ENCODE measurements at regions not wholly inside any gene's neighbourhood (a gene's known extent, or its start where the extent isn't known, plus 50 kb on each side); places are given as distances from the start of the nearest gene placed in this dataset.
A peak's percentile ranks its signal among the peaks of the same experiment; 100 is the strongest.

GRCh38 chr2:18401471-18401870 lies 159.0 kb downstream of the RDH14 start:
- no peaks in the 10 kb centered on the region for H3K27me3 ChIP-seq (replicated peaks; ENCODE audit: control insufficient read depth, insufficient read depth, low read length)
- no peak overlapping the region for H3K4me3 ChIP-seq (ENCODE audit: low read length)
- DNase-seq (ENCODE audit: low read depth), result no peak
- H3K36me3 ChIP-seq (ENCODE audit: control insufficient read depth, insufficient read depth, low read length, severe bottlenecking), result no peaks in the 10 kb centered on the region
- H3K4me1 ChIP-seq (ENCODE audit: control insufficient read depth, insufficient read depth, low read length), result peaks cover 22% of the 10 kb centered on the region
- no peaks in the 10 kb centered on the region for H3K9me3 ChIP-seq (ENCODE audit: control insufficient read depth, low read length)
- no peak overlapping the region for H3K9ac ChIP-seq (ENCODE audit: low read length)

GRCh38 chr2:18399601-18400000 lies 160.9 kb downstream of the RDH14 start:
- H3K9me3 ChIP-seq (ENCODE audit: control insufficient read depth, low read length), result no peaks in the 10 kb centered on the region
- no peak overlapping the region for H3K9ac ChIP-seq (ENCODE audit: low read length)
- DNase-seq (ENCODE audit: low read depth), result no peak
- no peaks in the 10 kb centered on the region for H3K36me3 ChIP-seq (ENCODE audit: control insufficient read depth, insufficient read depth, low read length, severe bottlenecking)
- no peaks in the 10 kb centered on the region for H3K27me3 ChIP-seq (replicated peaks; ENCODE audit: control insufficient read depth, insufficient read depth, low read length)
- H3K4me1 ChIP-seq (ENCODE audit: control insufficient read depth, insufficient read depth, low read length), result peaks cover 22% of the 10 kb centered on the region
- H3K4me3 ChIP-seq (ENCODE audit: low read length), result no peak overlapping the region

GRCh38 chr2:18398833-18399232 lies 161.6 kb downstream of the RDH14 start:
- Histone ChIP-seq H3K4me1 (ENCODE audit: control insufficient read depth, insufficient read depth, low read length) (peaks cover 19% of the 10 kb centered on the region), H3K9ac (ENCODE audit: low read length) (no peak overlapping the region), H3K9me3 (ENCODE audit: control insufficient read depth, low read length) (no peaks in the 10 kb centered on the region), H3K27me3 (replicated peaks; ENCODE audit: control insufficient read depth, insufficient read depth, low read length) (no peaks in the 10 kb centered on the region), H3K4me3 (ENCODE audit: low read length) (no peak overlapping the region), H3K36me3 (ENCODE audit: control insufficient read depth, insufficient read depth, low read length, severe bottlenecking) (no peaks in the 10 kb centered on the region)
- peak; percentile 92 for DNase-seq (ENCODE audit: low read depth)

- DNase-seq (ENCODE audit: low read depth), result no peak
- no peaks in the 10 kb centered on the region for H3K27me3 ChIP-seq (replicated peaks; ENCODE audit: control insufficient read depth, insufficient read depth, low read length)
- no peak overlapping the region for H3K9ac ChIP-seq (ENCODE audit: low read length)
- no peak overlapping the region for H3K4me3 ChIP-seq (ENCODE audit: low read length)
- H3K36me3 ChIP-seq (ENCODE audit: control insufficient read depth, insufficient read depth, low read length, severe bottlenecking), result no peaks in the 10 kb centered on the region
- peaks cover 13% of the 10 kb centered on the region for H3K4me1 ChIP-seq (ENCODE audit: control insufficient read depth, insufficient read depth, low read length)
- no peaks in the 10 kb centered on the region for H3K9me3 ChIP-seq (ENCODE audit: control insufficient read depth, low read length)
These were observed 164.0 kb downstream of the RDH14 start for GRCh38 chr2:18396329-18397010.

- H3K4me1 ChIP-seq (ENCODE audit: control insufficient read depth, insufficient read depth, low read length), result peaks cover 13% of the 10 kb centered on the region
- H3K36me3 ChIP-seq (ENCODE audit: control insufficient read depth, insufficient read depth, low read length, severe bottlenecking), result no peaks in the 10 kb centered on the region
- no peaks in the 10 kb centered on the region for H3K27me3 ChIP-seq (replicated peaks; ENCODE audit: control insufficient read depth, insufficient read depth, low read length)
- no peak for DNase-seq (ENCODE audit: low read depth)
- H3K9me3 ChIP-seq (ENCODE audit: control insufficient read depth, low read length), result no peaks in the 10 kb centered on the region
- no peak overlapping the region for H3K9ac ChIP-seq (ENCODE audit: low read length)
- no peak overlapping the region for H3K4me3 ChIP-seq (ENCODE audit: low read length)
These were observed 164.9 kb downstream of the RDH14 start for GRCh38 chr2:18395555-18395954.

- Histone ChIP-seq H3K4me3 (ENCODE audit: low read length) (no peak overlapping the region), H3K4me1 (ENCODE audit: control insufficient read depth, insufficient read depth, low read length) (peaks cover 6% of the 10 kb centered on the region), H3K27me3 (replicated peaks; ENCODE audit: control insufficient read depth, insufficient read depth, low read length) (no peaks in the 10 kb centered on the region), H3K9ac (ENCODE audit: low read length) (peak overlapping the region; percentile 43), H3K36me3 (ENCODE audit: control insufficient read depth, insufficient read depth, low read length, severe bottlenecking) (no peaks in the 10 kb centered on the region), H3K9me3 (ENCODE audit: control insufficient read depth, low read length) (no peaks in the 10 kb centered on the region)
- DNase-seq (ENCODE audit: low read depth), result peak; percentile 88
These were observed 172.8 kb downstream of the RDH14 start for GRCh38 chr2:18387441-18388206.

- no peaks in the 10 kb centered on the region for H3K27me3 ChIP-seq (replicated peaks; ENCODE audit: control insufficient read depth, insufficient read depth, low read length)
- no peaks in the 10 kb centered on the region for H3K36me3 ChIP-seq (ENCODE audit: control insufficient read depth, insufficient read depth, low read length, severe bottlenecking)
- H3K4me1 ChIP-seq (ENCODE audit: control insufficient read depth, insufficient read depth, low read length), result peaks cover 17% of the 10 kb centered on the region
- no peak overlapping the region for H3K4me3 ChIP-seq (ENCODE audit: low read length)
- H3K9me3 ChIP-seq (ENCODE audit: control insufficient read depth, low read length), result no peaks in the 10 kb centered on the region
- no peak overlapping the region for H3K9ac ChIP-seq (ENCODE audit: low read length)
- no peak for DNase-seq (ENCODE audit: low read depth)
These were observed 176.2 kb downstream of the RDH14 start for GRCh38 chr2:18384242-18384641.

GRCh38 chr2:18381386-18381785 lies 179.1 kb downstream of the RDH14 start:
- Histone ChIP-seq H3K9ac (ENCODE audit: low read length) (no peak overlapping the region), H3K36me3 (ENCODE audit: control insufficient read depth, insufficient read depth, low read length, severe bottlenecking) (no peaks in the 10 kb centered on the region), H3K9me3 (ENCODE audit: control insufficient read depth, low read length) (no peaks in the 10 kb centered on the region), H3K4me3 (ENCODE audit: low read length) (no peak overlapping the region), H3K4me1 (ENCODE audit: control insufficient read depth, insufficient read depth, low read length) (peaks cover 11% of the 10 kb centered on the region), H3K27me3 (replicated peaks; ENCODE audit: control insufficient read depth, insufficient read depth, low read length) (no peaks in the 10 kb centered on the region)
- peak; percentile 73 for DNase-seq (ENCODE audit: low read depth)

GRCh38 chr2:18380321-18380720 lies 180.1 kb downstream of the RDH14 start:
- Histone ChIP-seq H3K36me3 (ENCODE audit: control insufficient read depth, insufficient read depth, low read length, severe bottlenecking) (no peaks in the 10 kb centered on the region), H3K27me3 (replicated peaks; ENCODE audit: control insufficient read depth, insufficient read depth, low read length) (no peaks in the 10 kb centered on the region), H3K4me3 (ENCODE audit: low read length) (no peak overlapping the region), H3K9me3 (ENCODE audit: control insufficient read depth, low read length) (no peaks in the 10 kb centered on the region), H3K4me1 (ENCODE audit: control insufficient read depth, insufficient read depth, low read length) (peaks cover 11% of the 10 kb centered on the region), H3K9ac (ENCODE audit: low read length) (no peak overlapping the region)
- DNase-seq (ENCODE audit: low read depth), result peak; percentile 28

GRCh38 chr2:18379870-18380269 lies 180.6 kb downstream of the RDH14 start:
- Histone ChIP-seq H3K36me3 (ENCODE audit: control insufficient read depth, insufficient read depth, low read length, severe bottlenecking) (no peaks in the 10 kb centered on the region), H3K9ac (ENCODE audit: low read length) (no peak overlapping the region), H3K9me3 (ENCODE audit: control insufficient read depth, low read length) (no peaks in the 10 kb centered on the region), H3K27me3 (replicated peaks; ENCODE audit: control insufficient read depth, insufficient read depth, low read length) (no peaks in the 10 kb centered on the region), H3K4me1 (ENCODE audit: control insufficient read depth, insufficient read depth, low read length) (peaks cover 11% of the 10 kb centered on the region), H3K4me3 (ENCODE audit: low read length) (no peak overlapping the region)
- DNase-seq (ENCODE audit: low read depth), result no peak

- Histone ChIP-seq H3K9ac (ENCODE audit: low read length) (no peak overlapping the region), H3K4me1 (ENCODE audit: control insufficient read depth, insufficient read depth, low read length) (peaks cover 11% of the 10 kb centered on the region), H3K27me3 (replicated peaks; ENCODE audit: control insufficient read depth, insufficient read depth, low read length) (no peaks in the 10 kb centered on the region), H3K9me3 (ENCODE audit: control insufficient read depth, low read length) (no peaks in the 10 kb centered on the region), H3K4me3 (ENCODE audit: low read length) (no peak overlapping the region), H3K36me3 (ENCODE audit: control insufficient read depth, insufficient read depth, low read length, severe bottlenecking) (no peaks in the 10 kb centered on the region)
- peak; percentile 78 for DNase-seq (ENCODE audit: low read depth)
These were observed 182.3 kb downstream of the RDH14 start for GRCh38 chr2:18378020-18378653.
